Activated CD8-positive, alpha-beta memory T cell treated with anti-CD3 and anti-CD28 coated beads, Interleukin-2, amount 50 U/mL, for 48 hours (primary cell): ENCODE measurements at regions not wholly inside any gene's neighbourhood (a gene's known extent, or its start where the extent isn't known, plus 50 kb on each side); places are given as distances from the start of the nearest gene placed in this dataset.
A peak's percentile ranks its signal among the peaks of the same experiment; 100 is the strongest.

Experiments
- DNase-seq: peaks from one replicate; pipeline ENCODE4 v3.0.0-alpha.2; 2020

GRCh38 chr13:74644229-74644628 is 510.0 kb upstream of the KLF12 start:
- DNase-seq: no peak

- no peak for DNase-seq
These were observed 507.4 kb upstream of the KLF12 start for GRCh38 chr13:74641586-74641985.

- DNase-seq: no peak
These were observed 499.5 kb upstream of the KLF12 start for GRCh38 chr13:74633734-74634133.

GRCh38 chr13:74629985-74630384 is 495.8 kb upstream of the KLF12 start:
- no peak for DNase-seq

- no peak for DNase-seq
These were observed 491.3 kb upstream of the KLF12 start for GRCh38 chr13:74625541-74625940.

GRCh38 chr13:74623761-74624160 is 489.6 kb upstream of the KLF12 start:
- DNase-seq: no peak

GRCh38 chr13:74622284-74622683 is 488.1 kb upstream of the KLF12 start:
- DNase-seq: no peak

- DNase-seq: no peak
These were observed 486.5 kb upstream of the KLF12 start for GRCh38 chr13:74620711-74621110.

- DNase-seq: no peak
These were observed 486.1 kb upstream of the KLF12 start for GRCh38 chr13:74620308-74620707.

- no peak for DNase-seq
These were observed 463.3 kb upstream of the KLF12 start for GRCh38 chr13:74597526-74597925.

GRCh38 chr13:74596691-74597090 is 462.5 kb upstream of the KLF12 start:
- DNase-seq: no peak

GRCh38 chr13:74593688-74594087 is 459.5 kb upstream of the KLF12 start:
- DNase-seq: no peak

GRCh38 chr13:74586847-74587246 is 452.6 kb upstream of the KLF12 start:
- no peak for DNase-seq

GRCh38 chr13:74576420-74576819 is 442.2 kb upstream of the KLF12 start:
- no peak for DNase-seq

- peak; percentile 79 for DNase-seq
These were observed 441.5 kb upstream of the KLF12 start for GRCh38 chr13:74575729-74576125.

- no peak for DNase-seq
These were observed 440.9 kb upstream of the KLF12 start for GRCh38 chr13:74574964-74575728.

GRCh38 chr13:74573654-74574053 is 439.4 kb upstream of the KLF12 start:
- DNase-seq: peak; percentile 60

GRCh38 chr13:74571811-74572210 is 437.6 kb upstream of the KLF12 start:
- DNase-seq: no peak

GRCh38 chr13:74570834-74571233 is 436.6 kb upstream of the KLF12 start:
- no peak for DNase-seq

- no peak for DNase-seq
These were observed 435.8 kb upstream of the KLF12 start for GRCh38 chr13:74570046-74570445.

- no peak for DNase-seq
These were observed 435.0 kb upstream of the KLF12 start for GRCh38 chr13:74569251-74569650.

GRCh38 chr13:74567485-74567884 is 433.3 kb upstream of the KLF12 start:
- no peak for DNase-seq

- DNase-seq: no peak
These were observed 428.2 kb upstream of the KLF12 start for GRCh38 chr13:74562381-74562780.

- DNase-seq: no peak
These were observed 427.0 kb upstream of the KLF12 start for GRCh38 chr13:74561155-74561554.

GRCh38 chr13:74560325-74560724 is 426.1 kb upstream of the KLF12 start:
- DNase-seq: no peak
